A549 (cell line): ENCODE measurements at regions not wholly inside any gene's neighbourhood (a gene's known extent, or its start where the extent isn't known, plus 50 kb on each side); places are given as distances from the start of the nearest gene placed in this dataset.

Experiments used
- ATAC-seq, 2 experiments: fragments of 200-7000 bp in 1 of 2; fragments of >200 bp in 1 of 2; cut with Nextera tagmentation in 1 of 2; cut with Tn5 transposase in 1 of 2; 3 replicates each; pipeline versions ENCODE4 v1.8.0 to v1.9.1; 2018 to 2020; ENCODE audit warnings: mild to moderate bottlenecking in 1 of 2, moderate library complexity in 1 of 2
- CTCF ChIA-PET: fragments of 300-600 bp; sonication (Branson Sonifier 250); formaldehyde crosslinking; extraction: SDS; loops from one replicate; lab custom pipeline; 2021; ENCODE audit warnings: antibody characterized with exemption, inconsistent platforms; lab: Yijun Ruan, JAX
- POLR2A ChIA-PET: fragments of 350-600 bp; formaldehyde crosslinking; extraction: SDS; loops from one replicate; lab custom pipeline; 2021; ENCODE audit warnings: antibody characterized with exemption, inconsistent platforms; lab: Yijun Ruan, JAX
- DNase-seq, 2 experiments: peaks; one replicate each; pipeline versions ENCODE4 v3.0.0 to v3.0.0-alpha.2; 2011 to 2016; ENCODE audit warnings: low read depth in 1 of 2, low spot score in 1 of 2
- FAIRE-seq: peaks from 2 replicates; lab custom pipeline; 2011; peaks lifted over from hg19 to GRCh38; lab: Jason Lieb, UNC
- H3K27ac ChIP-seq, 2 experiments: fragments of >200 bp; sonication (Bioruptor Twin); formaldehyde crosslinking; 3 replicates each; pipeline ENCODE4 v1.5.1; 2016 to 2017
- H3K4me1 ChIP-seq: fragments of >200 bp; sonication (Bioruptor Twin); formaldehyde crosslinking; 3 replicates; pipeline ENCODE4 v1.6.1; 2016
- H3K4me2 ChIP-seq: fragments of >200 bp; sonication (Bioruptor Twin); formaldehyde crosslinking; 3 replicates; pipeline ENCODE4 v1.6.1; 2016
- H3K4me3 ChIP-seq: fragments of >200 bp; sonication (Bioruptor Twin); formaldehyde crosslinking; 3 replicates; pipeline ENCODE4 v1.5.1; 2016
- H3K9me3 ChIP-seq: fragments of >200 bp; sonication (Bioruptor Twin); formaldehyde crosslinking; 3 replicates; pipeline ENCODE4 v1.6.1; 2016
- CHD2 ChIP-seq: fragments of 150-350 bp; IDR thresholded peaks from 2 replicates; pipeline ENCODE4 v1.6.1; 2014; ENCODE audit warnings: low read length; ENCODE audit not compliant: partially characterized antibody
- FOXS1 ChIP-seq: fragments of 250-450 bp; sonication (Bioruptor Pico); IDR thresholded peaks from 2 replicates; pipeline ENCODE4 v1.5.0; 2020; ENCODE audit warnings: mild to moderate bottlenecking, moderate library complexity
- GATA3 ChIP-seq: IDR thresholded peaks from 2 replicates; pipeline ENCODE4 v1.6.1; 2012; ENCODE audit warnings: borderline replicate concordance
- HES2 ChIP-seq: fragments of >200 bp; sonication (Bioruptor Twin); formaldehyde crosslinking; IDR thresholded peaks from 2 replicates; pipeline ENCODE4 v1.6.1; 2016
- JUN ChIP-seq, 2 experiments: fragments of >200 bp; sonication (Bioruptor Twin); formaldehyde crosslinking; IDR thresholded peaks; 2 replicates in 1 of 2; 3 replicates in 1 of 2; pipeline ENCODE4 v1.6.1; 2016 to 2017
- JUNB ChIP-seq: fragments of >200 bp; sonication (Bioruptor Twin); formaldehyde crosslinking; IDR thresholded peaks from 2 replicates; pipeline ENCODE4 v1.6.1; 2016
- POLR2AphosphoS2 ChIP-seq: conservative IDR thresholded peaks from 2 replicates; pipeline ENCODE4 v1.6.1; 2012; ENCODE audit warnings: low read length, improper control_type of control experiment, inconsistent platforms
- SMC3 ChIP-seq: fragments of >200 bp; sonication (Bioruptor Twin); formaldehyde crosslinking; IDR thresholded peaks from 3 replicates; pipeline ENCODE4 v1.6.1; 2018; ENCODE audit warnings: inconsistent platforms
- WGBS: methylation state at CpG from one replicate; pipeline ENCODE4 v1.1.6; 2017; ENCODE audit errors: missing lambda C conversion rate; 5-methylcytosine and 5-hydroxymethylcytosine counted together
- TF ChIP-seq, protein P1 (sequence below): fragments of >200 bp; sonication (Bioruptor Twin); formaldehyde crosslinking; IDR thresholded peaks from 3 replicates; pipeline ENCODE4 v1.6.1; 2016
- TF ChIP-seq, protein P2 (sequence below): fragments of 250-450 bp; sonication (Bioruptor Pico); IDR thresholded peaks from 2 replicates; pipeline ENCODE4 v1.5.0; 2020; ENCODE audit warnings: low read depth, mild to moderate bottlenecking, moderate library complexity
- TF ChIP-seq, protein P3 (sequence below): fragments of >200 bp; sonication (Bioruptor Twin); formaldehyde crosslinking; IDR thresholded peaks from 3 replicates; pipeline ENCODE4 v1.5.1; 2016

- TF ChIP-seq, protein P1, sequence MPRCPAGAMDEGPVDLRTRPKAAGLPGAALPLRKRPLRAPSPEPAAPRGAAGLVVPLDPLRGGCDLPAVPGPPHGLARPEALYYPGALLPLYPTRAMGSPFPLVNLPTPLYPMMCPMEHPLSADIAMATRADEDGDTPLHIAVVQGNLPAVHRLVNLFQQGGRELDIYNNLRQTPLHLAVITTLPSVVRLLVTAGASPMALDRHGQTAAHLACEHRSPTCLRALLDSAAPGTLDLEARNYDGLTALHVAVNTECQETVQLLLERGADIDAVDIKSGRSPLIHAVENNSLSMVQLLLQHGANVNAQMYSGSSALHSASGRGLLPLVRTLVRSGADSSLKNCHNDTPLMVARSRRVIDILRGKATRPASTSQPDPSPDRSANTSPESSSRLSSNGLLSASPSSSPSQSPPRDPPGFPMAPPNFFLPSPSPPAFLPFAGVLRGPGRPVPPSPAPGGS: no peak
- no peak for TF ChIP-seq GATA3
Observed at GRCh38 chr5:2119573-2119972, 236.8 kb upstream of the IRX4 start (continued).

DNA sequence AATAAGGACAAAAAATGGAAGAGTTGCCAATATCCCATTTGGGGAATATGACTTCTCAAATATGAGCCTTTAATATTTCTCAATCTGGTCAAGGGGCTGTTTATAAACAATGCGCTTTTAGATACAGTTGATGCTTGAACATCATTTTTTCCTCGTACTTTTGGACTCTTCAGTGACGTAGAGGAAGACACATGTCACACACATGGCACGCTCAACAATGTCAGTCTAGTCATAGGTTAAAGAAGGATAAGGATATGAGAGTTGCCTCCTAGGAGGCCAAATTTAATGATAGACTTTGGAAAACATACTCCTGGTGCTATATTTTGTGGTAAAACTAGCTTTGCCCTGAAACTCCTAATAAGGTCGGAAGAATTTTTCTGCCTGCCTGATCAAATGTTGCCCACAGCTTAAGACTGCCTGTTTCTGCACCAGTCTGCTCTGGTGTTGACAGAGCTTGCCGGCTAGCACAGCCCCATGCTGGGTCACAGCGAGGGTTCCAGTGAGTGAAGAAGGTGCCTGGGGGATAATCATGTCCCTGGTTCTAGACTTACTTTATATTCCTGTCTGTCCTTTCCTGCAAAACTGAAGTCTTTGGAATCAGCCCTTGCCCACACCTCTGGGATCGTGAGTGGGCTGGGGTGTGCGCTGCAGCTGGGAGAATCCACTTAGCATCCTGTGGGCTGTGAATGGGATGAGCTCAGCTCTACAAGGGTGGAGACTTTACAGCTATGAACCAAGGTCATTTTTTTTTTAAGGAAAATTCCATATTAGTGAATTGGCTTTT, 230.8 kb upstream of the IRX4 start:
- CTCF ChIA-PET: interaction anchor here (0.6 to 1.0 kb wide), 2 partner anchors 9 to 56 kb away, joined by 3 to 4 read pairs; no protein-coding TSS in a partner anchor
- DNase-seq: no peak
- Histone ChIP-seq H3K9me3 (no peaks in the 10 kb centered on the region), H3K27ac (no peak overlapping the region), H3K4me2 (no peak overlapping the region), H3K4me3 (no peak overlapping the region), H3K4me1 (no peaks in the 10 kb centered on the region)
- WGBS: 36% methylated on average over 9 of the region's 9 CpGs
- FAIRE-seq: no peak
- TF ChIP-seq HES2 (no peak), CHD2 (no peak), JUN (IDR thresholded peaks at IDR 0.05) (no peak), GATA3 (no peak)
- POLR2A ChIA-PET: no interaction called here
- ATAC-seq: no peak

DNA sequence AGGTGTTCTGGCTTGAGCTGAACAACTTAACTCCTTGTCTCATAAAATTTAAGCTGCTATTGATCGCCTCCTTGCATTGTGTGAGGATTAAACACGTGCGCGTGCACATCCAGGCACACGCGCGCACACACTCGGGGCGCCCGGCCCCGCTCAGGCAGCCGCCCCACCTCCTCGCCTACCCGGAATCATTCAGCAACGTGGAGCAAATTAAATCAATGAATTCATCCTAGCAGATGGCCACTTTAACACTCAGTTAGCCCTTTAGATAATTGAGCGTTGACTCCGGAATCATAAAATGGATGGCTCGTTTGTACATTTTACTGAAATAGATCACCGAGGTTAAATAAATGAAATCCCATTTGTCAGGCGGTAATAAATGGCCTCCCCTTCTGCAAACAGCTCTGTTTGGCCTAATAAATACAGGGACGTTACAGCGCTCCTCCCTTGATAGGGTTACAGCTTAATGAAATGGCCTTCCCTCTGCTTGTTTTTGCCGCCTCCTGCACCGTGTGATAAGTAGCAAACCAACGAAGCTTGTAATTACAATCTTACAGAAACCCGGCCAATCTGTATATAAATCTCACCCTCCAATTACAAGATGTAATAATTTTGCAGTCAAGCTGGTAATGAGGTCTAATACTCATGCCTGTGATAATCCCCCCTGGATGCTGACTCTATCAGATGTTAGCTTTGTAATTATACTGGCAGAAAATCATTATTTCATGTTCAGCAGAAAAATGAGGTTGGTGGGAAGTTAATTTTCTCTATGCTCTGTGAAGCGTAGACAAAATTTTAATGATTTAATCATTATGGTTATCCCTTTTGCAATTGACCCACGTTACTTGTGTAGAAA, 229.7 kb upstream of the IRX4 start:
- Histone ChIP-seq H3K9me3 (no peaks in the 10 kb centered on the region), H3K27ac (no peak overlapping the region)
- ChIA-PET POLR2A (no interaction called here), CTCF (no interaction called here)
- 62% methylated on average over 28 of the region's 28 CpGs for WGBS
- TF ChIP-seq SMC3 (no peak), POLR2AphosphoS2 (no peak)
- TF ChIP-seq, protein P2, sequence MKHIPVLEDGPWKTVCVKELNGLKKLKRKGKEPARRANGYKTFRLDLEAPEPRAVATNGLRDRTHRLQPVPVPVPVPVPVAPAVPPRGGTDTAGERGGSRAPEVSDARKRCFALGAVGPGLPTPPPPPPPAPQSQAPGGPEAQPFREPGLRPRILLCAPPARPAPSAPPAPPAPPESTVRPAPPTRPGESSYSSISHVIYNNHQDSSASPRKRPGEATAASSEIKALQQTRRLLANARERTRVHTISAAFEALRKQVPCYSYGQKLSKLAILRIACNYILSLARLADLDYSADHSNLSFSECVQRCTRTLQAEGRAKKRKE (CRISPR knock-in tag): no peak
- TF ChIP-seq, all 56 proteins: peak for 0
- no peaks in the 10 kb centered on the region for H3K4me1 ChIP-seq
- H3K4me3 ChIP-seq: no peak overlapping the region
- ATAC-seq (no peak), DNase-seq (no peak), FAIRE-seq (no peak)
- no peak overlapping the region for H3K4me2 ChIP-seq

DNA sequence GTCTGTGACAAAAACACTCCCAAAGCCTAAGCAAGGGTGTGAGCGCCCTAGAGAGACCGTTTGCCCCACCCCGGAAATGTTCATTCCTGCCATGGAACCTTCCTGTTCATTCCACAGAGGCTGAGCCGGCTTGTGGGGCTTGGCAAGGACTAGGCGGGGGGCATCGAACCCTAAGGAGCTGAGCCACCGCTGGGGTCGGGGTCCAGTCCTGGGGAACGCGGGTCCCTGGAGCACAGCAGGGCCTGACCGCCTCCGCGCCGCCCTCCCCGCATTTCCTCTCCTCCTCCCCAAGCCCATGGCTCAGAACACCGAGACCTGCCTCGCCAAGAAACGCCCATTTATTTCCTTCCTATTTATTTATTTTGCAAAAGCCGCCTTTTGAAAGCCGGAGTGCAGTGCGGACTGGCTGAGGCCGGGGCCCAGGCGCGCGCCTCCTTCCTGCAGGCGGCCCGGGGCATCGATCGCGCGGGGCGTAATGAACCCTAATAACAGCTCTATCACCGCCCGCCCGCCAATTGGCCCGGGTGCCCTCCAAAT, 228.9 kb upstream of the IRX4 start:
- TF ChIP-seq, protein P3, sequence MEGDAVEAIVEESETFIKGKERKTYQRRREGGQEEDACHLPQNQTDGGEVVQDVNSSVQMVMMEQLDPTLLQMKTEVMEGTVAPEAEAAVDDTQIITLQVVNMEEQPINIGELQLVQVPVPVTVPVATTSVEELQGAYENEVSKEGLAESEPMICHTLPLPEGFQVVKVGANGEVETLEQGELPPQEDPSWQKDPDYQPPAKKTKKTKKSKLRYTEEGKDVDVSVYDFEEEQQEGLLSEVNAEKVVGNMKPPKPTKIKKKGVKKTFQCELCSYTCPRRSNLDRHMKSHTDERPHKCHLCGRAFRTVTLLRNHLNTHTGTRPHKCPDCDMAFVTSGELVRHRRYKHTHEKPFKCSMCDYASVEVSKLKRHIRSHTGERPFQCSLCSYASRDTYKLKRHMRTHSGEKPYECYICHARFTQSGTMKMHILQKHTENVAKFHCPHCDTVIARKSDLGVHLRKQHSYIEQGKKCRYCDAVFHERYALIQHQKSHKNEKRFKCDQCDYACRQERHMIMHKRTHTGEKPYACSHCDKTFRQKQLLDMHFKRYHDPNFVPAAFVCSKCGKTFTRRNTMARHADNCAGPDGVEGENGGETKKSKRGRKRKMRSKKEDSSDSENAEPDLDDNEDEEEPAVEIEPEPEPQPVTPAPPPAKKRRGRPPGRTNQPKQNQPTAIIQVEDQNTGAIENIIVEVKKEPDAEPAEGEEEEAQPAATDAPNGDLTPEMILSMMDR: no peak
- TF ChIP-seq FOXS1 (CRISPR knock-in tag) (no peak), JUNB (no peak), POLR2AphosphoS2 (no peak)
- H3K9me3 ChIP-seq: no peaks in the 10 kb centered on the region
- ATAC-seq (no peak), DNase-seq (no peak), FAIRE-seq (no peak)
- ChIA-PET CTCF (no interaction called here), POLR2A (no interaction called here)
- 58% methylated on average over 33 of the region's 36 CpGs for WGBS
- H3K4me1 ChIP-seq: no peaks in the 10 kb centered on the region
- H3K27ac ChIP-seq: no peak overlapping the region
- no peak overlapping the region for H3K4me3 ChIP-seq
- H3K4me2 ChIP-seq: no peak overlapping the region
